C4-2B (cell line): ENCODE measurements at regions not wholly inside any gene's neighbourhood (a gene's known extent, or its start where the extent isn't known, plus 50 kb on each side); places are given as distances from the start of the nearest gene placed in this dataset.

ENCODE experiments used
- H3K27ac ChIP-seq: fragments of 450-650 bp; 2 replicates; pipeline ENCODE4 v1.5.1; 2017
- CTCF ChIP-seq: fragments of 450-650 bp; conservative IDR thresholded peaks from 2 replicates; pipeline ENCODE4 v1.5.1; 2017; ENCODE audit warnings: mild to moderate bottlenecking
- ZFX ChIP-seq: fragments of 450-650 bp; IDR thresholded peaks from 2 replicates; pipeline ENCODE4 v1.6.1; 2017

GRCh38 chr2:134174711-134175110, 79.2 kb upstream of the MGAT5 start:
- TF ChIP-seq CTCF (no peak), ZFX (no peak)
- H3K27ac ChIP-seq: no peak overlapping the region

GRCh38 chr2:134175834-134176233, 78.0 kb upstream of the MGAT5 start:
- TF ChIP-seq CTCF: no peak
- TF ChIP-seq ZFX: no peak
- H3K27ac ChIP-seq: no peak overlapping the region

DNA sequence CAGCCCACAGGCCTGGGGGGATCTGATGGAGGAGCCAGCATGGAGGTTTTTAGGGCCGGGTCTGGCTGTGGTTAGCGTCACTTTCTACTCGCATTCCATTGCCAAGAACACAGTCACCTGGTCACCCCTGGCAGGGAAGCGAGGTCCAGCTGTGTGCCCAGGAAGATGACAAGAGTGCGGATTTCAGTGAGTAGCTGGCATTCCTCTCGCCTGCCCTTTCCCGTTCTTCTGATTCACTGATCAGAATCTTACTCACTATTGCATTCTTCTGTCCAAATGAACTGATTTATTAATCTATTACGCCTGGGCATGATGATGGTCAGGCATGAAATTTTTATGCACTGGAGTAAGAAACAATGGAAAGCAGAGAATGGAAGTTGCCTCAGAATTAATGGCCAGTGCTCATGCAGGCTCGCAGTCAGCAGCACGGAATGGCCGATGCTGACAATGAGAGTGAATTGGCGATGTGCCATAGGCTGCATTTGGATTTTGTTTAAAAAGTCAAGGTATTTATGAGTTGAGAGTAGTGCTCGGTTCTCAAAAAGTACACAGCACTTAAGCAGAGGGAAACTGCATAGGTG, 76.4 kb upstream of the MGAT5 start:
- no peak for TF ChIP-seq CTCF
- no peak for TF ChIP-seq ZFX
- no peak overlapping the region for H3K27ac ChIP-seq

DNA sequence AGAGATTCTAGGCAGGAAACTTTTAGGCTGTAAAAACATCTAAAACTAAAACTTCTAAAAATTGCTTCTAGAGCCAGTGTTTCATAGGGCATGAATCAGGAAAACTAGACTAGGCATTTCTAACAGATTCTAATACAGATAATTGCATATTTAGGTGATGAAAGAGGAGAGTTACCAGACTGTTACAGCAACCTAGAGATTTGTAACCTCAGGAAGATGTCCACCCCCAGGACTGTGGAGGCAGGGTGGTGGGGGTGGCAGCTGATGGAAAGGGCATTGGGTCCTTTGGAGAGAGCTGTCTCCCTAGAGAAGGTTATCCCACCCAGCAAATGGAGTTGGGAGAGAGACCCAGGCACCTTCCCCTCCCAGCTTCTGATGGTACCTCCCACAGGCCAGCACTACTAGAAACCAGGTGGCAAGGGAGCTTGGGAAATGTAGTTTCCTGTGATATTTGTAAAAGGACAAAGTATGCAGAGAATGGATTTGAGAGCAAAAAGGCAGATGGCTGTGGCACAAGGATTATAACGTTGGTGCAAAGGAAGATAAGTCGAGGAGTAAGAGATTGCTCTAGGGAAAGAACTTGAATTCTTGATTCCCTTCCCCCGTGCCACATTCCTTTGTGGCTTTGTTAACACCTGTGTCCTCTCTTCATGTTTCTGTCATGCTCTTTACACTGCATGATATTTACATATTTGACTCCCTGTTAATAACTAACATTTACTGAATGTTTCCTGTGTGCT, 75.6 kb upstream of the MGAT5 start:
- H3K27ac ChIP-seq: no peak overlapping the region
- TF ChIP-seq CTCF (no peak), ZFX (no peak)

- TF ChIP-seq CTCF (no peak), ZFX (no peak)
- no peak overlapping the region for H3K27ac ChIP-seq
These were observed 72.7 kb upstream of the MGAT5 start for GRCh38 chr2:134181219-134181618.

DNA sequence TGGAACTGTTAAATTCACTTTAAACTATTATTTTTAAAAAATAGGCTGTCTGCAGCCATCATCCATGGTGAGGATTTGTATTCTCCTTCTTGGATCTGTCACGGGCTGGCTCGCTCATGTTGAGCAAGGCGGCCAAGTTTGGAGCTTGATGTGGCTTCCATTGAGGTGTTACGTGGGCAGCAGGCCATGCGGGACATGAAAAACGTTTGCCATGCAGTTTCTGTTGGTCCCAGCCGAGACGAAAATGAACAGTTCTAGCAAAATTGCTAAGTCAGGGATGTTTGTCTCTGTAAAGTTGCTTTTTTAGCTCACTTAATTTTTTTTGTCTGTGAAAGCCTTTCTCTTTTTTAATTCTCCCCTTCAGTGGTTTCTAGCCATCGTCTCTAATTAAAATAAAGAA, 70.2 kb upstream of the MGAT5 start:
- H3K27ac ChIP-seq: no peak overlapping the region
- no peak for TF ChIP-seq CTCF

GRCh38 chr2:134185639-134186038, 68.2 kb upstream of the MGAT5 start:
- TF ChIP-seq CTCF: no peak
- no peak for TF ChIP-seq ZFX
- no peak overlapping the region for H3K27ac ChIP-seq
